Trophoblast cell (in vitro differentiated cells and primary cell): ENCODE measurements at regions not wholly inside any gene's neighbourhood (a gene's known extent, or its start where the extent isn't known, plus 50 kb on each side); places are given as distances from the start of the nearest gene placed in this dataset.

ENCODE experiments used
- DNase-seq, 2 donors: peaks; one replicate each; pipeline ENCODE4 v3.0.0-alpha.2; 2016
- H2AFZ ChIP-seq: 2 replicates; pipeline ENCODE4 v1.6.1; 2013; ENCODE audit warnings: low read length, moderate library complexity, mild to moderate bottlenecking; ENCODE audit not compliant: insufficient read depth, poor library complexity
- H2AK5ac ChIP-seq: 2 replicates; pipeline ENCODE4 v1.6.1; 2013; ENCODE audit warnings: mild to moderate bottlenecking, low read length
- H2BK120ac ChIP-seq: 2 replicates; pipeline ENCODE4 v1.6.1; 2013; ENCODE audit warnings: low read length, mild to moderate bottlenecking, moderate library complexity; ENCODE audit not compliant: insufficient read depth, poor library complexity
- H2BK12ac ChIP-seq: 2 replicates; pipeline ENCODE4 v1.6.1; 2013; ENCODE audit warnings: mild to moderate bottlenecking, low read length, moderate library complexity
- H2BK5ac ChIP-seq: 2 replicates; pipeline ENCODE4 v1.6.1; 2013; ENCODE audit warnings: low read length, low read depth, moderate library complexity, mild to moderate bottlenecking; ENCODE audit not compliant: poor library complexity
- H3K14ac ChIP-seq: 2 replicates; pipeline ENCODE4 v1.6.1; 2013; ENCODE audit warnings: mild to moderate bottlenecking, low read length
- H3K18ac ChIP-seq: 2 replicates; pipeline ENCODE4 v1.6.1; 2013; ENCODE audit warnings: mild to moderate bottlenecking, low read length
- H3K23ac ChIP-seq: 2 replicates; pipeline ENCODE4 v1.6.1; 2013; ENCODE audit warnings: low read length
- H3K27ac ChIP-seq: 2 replicates; pipeline ENCODE4 v1.5.1; 2013; ENCODE audit warnings: low read depth, mild to moderate bottlenecking, inconsistent platforms, low read length, moderate library complexity
- H3K27me3 ChIP-seq: 2 replicates; pipeline ENCODE4 v1.6.1; 2013; ENCODE audit warnings: inconsistent platforms, mild to moderate bottlenecking, low read length, moderate library complexity; ENCODE audit not compliant: insufficient read depth
- H3K36me3 ChIP-seq, 2 experiments: 1 replicate in 1 of 2; 2 replicates in 1 of 2; pipeline ENCODE4 v1.6.1; 2013; ENCODE audit warnings: low read length in 2 of 2, mild to moderate bottlenecking in 2 of 2, moderate library complexity in 1 of 2; ENCODE audit not compliant: insufficient read depth in 2 of 2, control insufficient read depth in 1 of 2
- H3K4ac ChIP-seq: 2 replicates; pipeline ENCODE4 v1.6.1; 2013; ENCODE audit warnings: low read depth, mild to moderate bottlenecking, low read length, moderate library complexity
- H3K4me1 ChIP-seq, 2 experiments: 1 replicate in 1 of 2; 2 replicates in 1 of 2; pipeline ENCODE4 v1.6.1; 2013; ENCODE audit warnings: low read length in 2 of 2, mild to moderate bottlenecking in 2 of 2, moderate library complexity in 1 of 2; ENCODE audit not compliant: insufficient read depth in 2 of 2, control insufficient read depth in 1 of 2
- H3K4me2 ChIP-seq: 2 replicates; pipeline ENCODE4 v1.6.1; 2013; ENCODE audit warnings: inconsistent platforms, mild to moderate bottlenecking, low read length, moderate library complexity
- H3K4me3 ChIP-seq: 2 replicates; pipeline ENCODE4 v1.5.1; 2013; ENCODE audit warnings: mild to moderate bottlenecking, low read depth, low read length, inconsistent platforms
- H3K79me1 ChIP-seq: one replicate; pipeline ENCODE4 v1.6.1; 2013; ENCODE audit warnings: low read length
- H3K79me2 ChIP-seq: 2 replicates; pipeline ENCODE4 v1.6.1; 2013; ENCODE audit warnings: low read length, mild to moderate bottlenecking; ENCODE audit not compliant: control insufficient read depth, insufficient read depth, poor library complexity
- H3K9ac ChIP-seq: 2 replicates; pipeline ENCODE4 v1.6.1; 2013; ENCODE audit warnings: mild to moderate bottlenecking, low read length
- H3K9me3 ChIP-seq: 2 replicates; pipeline ENCODE4 v1.6.1; 2013; ENCODE audit warnings: low read depth, mild to moderate bottlenecking, control low read depth, inconsistent platforms, low read length; ENCODE audit not compliant: insufficient read depth
- H4K12ac ChIP-seq: 2 replicates; pipeline ENCODE4 v1.6.1; 2013; ENCODE audit warnings: low read depth, mild to moderate bottlenecking, low read length, moderate library complexity
- H4K8ac ChIP-seq: 2 replicates; pipeline ENCODE4 v1.6.1; 2013; ENCODE audit warnings: low read depth, mild to moderate bottlenecking, low read length, moderate library complexity
- H4K91ac ChIP-seq: one replicate; pipeline ENCODE4 v1.6.1; 2013; ENCODE audit warnings: low read depth, mild to moderate bottlenecking, low read length, moderate library complexity
- WGBS: extraction: QIAGEN DNeasy Blood & Tissue Kit; methylation state at CpG from one replicate; pipeline ENCODE4 v1.1.7; 2013; ENCODE audit warnings: missing lambda C conversion rate; ENCODE audit not compliant: insufficient read length, insufficient coverage; ENCODE audit errors: extremely low coverage; 5-methylcytosine and 5-hydroxymethylcytosine counted together

- Histone ChIP-seq H4K12ac (no peak overlapping the region), H3K4me1 (no peaks in the 10 kb centered on the region), H3K18ac (no peak overlapping the region), H3K27ac (no peak overlapping the region), H2AK5ac (no peak overlapping the region), H3K4me3 (no peak overlapping the region), H3K14ac (no peak overlapping the region), H3K9ac (no peak overlapping the region), H3K79me1 (no peaks in the 10 kb centered on the region), H3K36me3 (no peaks in the 10 kb centered on the region), H3K27me3 (no peaks in the 10 kb centered on the region), H2BK5ac (no peak overlapping the region), H2AFZ (no peak overlapping the region), H3K4me2 (no peak overlapping the region), H2BK12ac (no peak overlapping the region), H3K4ac (no peak overlapping the region), H4K8ac (no peak overlapping the region), H3K79me2 (no peaks in the 10 kb centered on the region), H2BK120ac (no peak overlapping the region), H4K91ac (no peak overlapping the region), H3K23ac (no peak overlapping the region), H3K9me3 (no peaks in the 10 kb centered on the region)
- DNase-seq = no peak
- no CpG with 5 or more reads among the region's 3 CpGs for WGBS
Observed at GRCh38 chr7:9210114-9210513, 776.7 kb downstream of the NXPH1 start.

- no peak overlapping the region for H4K8ac ChIP-seq
- no peak overlapping the region for H3K18ac ChIP-seq
- no peak overlapping the region for H2AFZ ChIP-seq
- H3K4me1 ChIP-seq = no peaks in the 10 kb centered on the region
- H4K12ac ChIP-seq = no peak overlapping the region
- no peak overlapping the region for H3K27ac ChIP-seq
- H2BK120ac ChIP-seq = no peak overlapping the region
- H3K9ac ChIP-seq = no peak overlapping the region
- no peak overlapping the region for H2AK5ac ChIP-seq
- H4K91ac ChIP-seq = no peak overlapping the region
- no peaks in the 10 kb centered on the region for H3K79me2 ChIP-seq
- H2BK5ac ChIP-seq = no peak overlapping the region
- H3K23ac ChIP-seq = no peak overlapping the region
- H3K79me1 ChIP-seq = no peaks in the 10 kb centered on the region
- H3K27me3 ChIP-seq = no peaks in the 10 kb centered on the region
- no peak overlapping the region for H3K14ac ChIP-seq
- H2BK12ac ChIP-seq = no peak overlapping the region
- no peak overlapping the region for H3K4me2 ChIP-seq
- DNase-seq = no peak
- no peak overlapping the region for H3K4ac ChIP-seq
- H3K9me3 ChIP-seq = no peaks in the 10 kb centered on the region
- no CpG with 5 or more reads among the region's 1 CpG for WGBS
- H3K4me3 ChIP-seq = no peak overlapping the region
- no peaks in the 10 kb centered on the region for H3K36me3 ChIP-seq
Observed at GRCh38 chr7:9217204-9217603, 783.8 kb downstream of the NXPH1 start.

GRCh38 chr7:9226500-9226899 is 793.1 kb downstream of the NXPH1 start:
- H3K79me1 ChIP-seq = no peaks in the 10 kb centered on the region

GRCh38 chr7:9231630-9232121 is 798.3 kb downstream of the NXPH1 start:
- H3K4me2 ChIP-seq = no peak overlapping the region
- no peak overlapping the region for H4K91ac ChIP-seq
- H2BK5ac ChIP-seq = no peak overlapping the region
- no peaks in the 10 kb centered on the region for H3K79me1 ChIP-seq
- no peak overlapping the region for H3K23ac ChIP-seq
- no peak overlapping the region for H3K4ac ChIP-seq
- no peaks in the 10 kb centered on the region for H3K79me2 ChIP-seq
- no peak overlapping the region for H2AK5ac ChIP-seq
- H3K4me3 ChIP-seq = no peak overlapping the region
- H3K36me3 ChIP-seq = no peaks in the 10 kb centered on the region
- H2BK12ac ChIP-seq = no peak overlapping the region
- no peak overlapping the region for H3K18ac ChIP-seq
- no peak overlapping the region for H2BK120ac ChIP-seq
- H3K27me3 ChIP-seq = no peaks in the 10 kb centered on the region
- H2AFZ ChIP-seq = no peak overlapping the region
- no peaks in the 10 kb centered on the region for H3K4me1 ChIP-seq
- no peak overlapping the region for H3K27ac ChIP-seq
- H3K14ac ChIP-seq = no peak overlapping the region
- H3K9ac ChIP-seq = no peak overlapping the region
- no peak overlapping the region for H4K12ac ChIP-seq
- no peak for DNase-seq
- H3K9me3 ChIP-seq = no peaks in the 10 kb centered on the region
- no peak overlapping the region for H4K8ac ChIP-seq
- no CpG with 5 or more reads among the region's 7 CpGs for WGBS

More at GRCh38 chr7:9226500-9226899, 793.1 kb downstream of the NXPH1 start:
- H2AFZ ChIP-seq = no peak overlapping the region
- H3K9me3 ChIP-seq = no peaks in the 10 kb centered on the region
- no peak overlapping the region for H3K23ac ChIP-seq
- no peak overlapping the region for H3K4me2 ChIP-seq
- H3K4me3 ChIP-seq = no peak overlapping the region
- no peaks in the 10 kb centered on the region for H3K79me2 ChIP-seq
- no peak overlapping the region for H2BK12ac ChIP-seq
- no peaks in the 10 kb centered on the region for H3K4me1 ChIP-seq
- no CpG with 5 or more reads among the region's 4 CpGs for WGBS
- H4K8ac ChIP-seq = no peak overlapping the region
- no peaks in the 10 kb centered on the region for H3K27me3 ChIP-seq
- no peak overlapping the region for H3K4ac ChIP-seq
- H3K14ac ChIP-seq = no peak overlapping the region
- no peaks in the 10 kb centered on the region for H3K36me3 ChIP-seq
- no peak overlapping the region for H3K9ac ChIP-seq
- DNase-seq = no peak
- H2BK5ac ChIP-seq = no peak overlapping the region
- no peak overlapping the region for H4K91ac ChIP-seq
- no peak overlapping the region for H4K12ac ChIP-seq
- H3K27ac ChIP-seq = no peak overlapping the region
- no peak overlapping the region for H2AK5ac ChIP-seq
- no peak overlapping the region for H3K18ac ChIP-seq
- H2BK120ac ChIP-seq = no peak overlapping the region
